ENCODE measurements at regions not wholly inside any gene's neighbourhood (a gene's known extent, or its start where the extent isn't known, plus 50 kb on each side); places are given as distances from the start of the nearest gene placed in this dataset.

DNA sequence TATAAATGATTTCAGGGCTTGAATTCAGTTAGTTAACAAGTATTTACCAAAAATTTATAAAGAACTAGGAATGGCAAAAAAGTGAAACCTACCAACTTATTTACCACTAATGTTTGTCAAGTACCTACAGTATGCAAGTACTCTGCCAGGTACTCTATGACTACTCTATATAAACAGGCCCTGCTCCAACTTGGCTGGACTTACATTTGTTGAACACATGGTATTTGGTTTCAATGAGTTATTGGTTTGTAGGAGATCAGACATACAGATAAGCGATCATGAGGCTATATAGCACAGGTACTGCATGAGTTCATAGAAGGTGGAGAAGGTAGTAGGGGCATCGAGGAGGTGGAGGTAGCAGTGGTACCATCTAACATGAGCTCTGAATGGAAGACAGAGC is 159.9 kb upstream of the PDGFD start:
- H3K4me1 ChIP-seq (ENCODE audit: control insufficient read depth, insufficient read depth, low read length) = no peaks in the 10 kb centered on the region
- no peak for TF ChIP-seq ZNF239 (tag by site-specific recombination; IDR thresholded peaks at IDR 0.05)
- TF ChIP-seq ZNF658 (tag by site-specific recombination; IDR thresholded peaks at IDR 0.05) = no peak
- TF ChIP-seq ZNF311 (tag by site-specific recombination; IDR thresholded peaks at IDR 0.05; ENCODE audit: borderline replicate concordance) = no peak
- TF ChIP-seq ZNF404 (tag by site-specific recombination; IDR thresholded peaks at IDR 0.05) = no peak
- no peak for TF ChIP-seq ZNF10 (tag by site-specific recombination; IDR thresholded peaks at IDR 0.05)
- TF ChIP-seq ZXDB (tag by site-specific recombination; IDR thresholded peaks at IDR 0.05) = no peak
- no peak for TF ChIP-seq ZNF571 (tag by site-specific recombination; IDR thresholded peaks at IDR 0.05)
- no peak for TF ChIP-seq ZBTB21 (tag by site-specific recombination; IDR thresholded peaks at IDR 0.05)
- no peak for TF ChIP-seq ZBTB17 (tag by site-specific recombination; IDR thresholded peaks at IDR 0.05)
- no peak for TF ChIP-seq ZNF391 (tag by site-specific recombination; IDR thresholded peaks at IDR 0.05; ENCODE audit: borderline replicate concordance, low read depth)
- no peak for TF ChIP-seq ZNF223 (tag by site-specific recombination; IDR thresholded peaks at IDR 0.05)
- no peak for TF ChIP-seq REPIN1 (tag by site-specific recombination; IDR thresholded peaks at IDR 0.05; ENCODE audit: low read depth)
- no peak for TF ChIP-seq ZBTB20 (tag by site-specific recombination; IDR thresholded peaks at IDR 0.05)
- no peak for TF ChIP-seq ZNF623 (tag by site-specific recombination; IDR thresholded peaks at IDR 0.05)
- TF ChIP-seq, protein P1, sequence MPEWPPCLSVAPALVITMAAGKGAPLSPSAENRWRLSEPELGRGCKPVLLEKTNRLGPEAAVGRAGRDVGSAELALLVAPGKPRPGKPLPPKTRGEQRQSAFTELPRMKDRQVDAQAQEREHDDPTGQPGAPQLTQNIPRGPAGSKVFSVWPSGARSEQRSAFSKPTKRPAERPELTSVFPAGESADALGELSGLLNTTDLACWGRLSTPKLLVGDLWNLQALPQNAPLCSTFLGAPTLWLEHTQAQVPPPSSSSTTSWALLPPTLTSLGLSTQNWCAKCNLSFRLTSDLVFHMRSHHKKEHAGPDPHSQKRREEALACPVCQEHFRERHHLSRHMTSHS (tag by site-specific recombination; IDR thresholded peaks at IDR 0.05) = no peak
- no peak for TF ChIP-seq ZNF791 (tag by site-specific recombination; IDR thresholded peaks at IDR 0.05)
- ChIA-PET POLR2A (no interaction called here), CTCF (interaction anchor here (1.5 kb wide), 1 partner anchor 9 kb away, joined by 9 read pairs; no protein-coding TSS in a partner anchor)
- H3K4me3 ChIP-seq (ENCODE audit: low read depth, low read length) = no peak overlapping the region
- H3K36me3 ChIP-seq (ENCODE audit: control insufficient read depth in 2 of 2, insufficient read depth in 1 of 2, low read length in 2 of 2) = no peaks in the 10 kb centered on the region
- H3K27ac ChIP-seq (ENCODE audit: extremely low read depth, low read depth, low read length) = no peak overlapping the region
- no peaks in the 10 kb centered on the region for H3K9me3 ChIP-seq (ENCODE audit: control insufficient read depth, insufficient read depth, low read depth, low read length)

DNA sequence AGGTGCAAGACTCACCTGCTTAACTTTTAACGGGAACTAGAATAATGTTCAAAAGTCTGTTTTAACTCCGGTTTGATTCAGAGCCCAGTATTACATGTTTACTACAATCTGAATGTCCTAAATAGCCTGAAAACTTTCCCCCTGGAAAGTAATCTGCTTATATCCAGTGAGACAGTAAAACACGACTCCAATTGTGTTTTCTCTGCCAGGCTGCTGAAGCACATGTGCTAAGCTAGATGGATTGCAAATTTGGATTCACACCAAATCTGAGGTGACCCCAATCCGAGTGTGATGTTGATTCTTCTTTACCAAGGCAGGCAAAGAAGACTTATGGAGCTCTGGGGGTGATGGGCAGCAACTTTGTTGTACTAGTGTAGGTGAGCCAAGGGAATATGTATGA is 158.7 kb upstream of the PDGFD start:
- Histone ChIP-seq H3K4me1 (ENCODE audit: control insufficient read depth, insufficient read depth, low read length) (no peaks in the 10 kb centered on the region), H3K9me3 (ENCODE audit: control insufficient read depth, insufficient read depth, low read depth, low read length) (no peaks in the 10 kb centered on the region), H3K27ac (ENCODE audit: extremely low read depth, low read depth, low read length) (no peak overlapping the region), H3K4me3 (ENCODE audit: low read depth, low read length) (no peak overlapping the region), H3K36me3 (ENCODE audit: control insufficient read depth in 2 of 2, insufficient read depth in 1 of 2, low read length in 2 of 2) (no peaks in the 10 kb centered on the region)
- TF ChIP-seq ZNF292 (tag by site-specific recombination; IDR thresholded peaks at IDR 0.05; ENCODE audit: borderline replicate concordance, low read depth) (no peak), KLF9 (tag by site-specific recombination; IDR thresholded peaks at IDR 0.05; ENCODE audit: low read depth) (no peak), SP2 (tag by site-specific recombination; IDR thresholded peaks at IDR 0.05) (no peak), HOXA7 (CRISPR knock-in tag; IDR thresholded peaks at IDR 0.05; ENCODE audit: borderline replicate concordance) (no peak), ZNF544 (tag by site-specific recombination; IDR thresholded peaks at IDR 0.05) (no peak), ZNF140 (tag by site-specific recombination; IDR thresholded peaks at IDR 0.05) (no peak), ZNF16 (tag by site-specific recombination; IDR thresholded peaks at IDR 0.05; ENCODE audit: low read depth) (no peak), KLF8 (tag by site-specific recombination; IDR thresholded peaks at IDR 0.05) (no peak), ZNF391 (tag by site-specific recombination; IDR thresholded peaks at IDR 0.05; ENCODE audit: borderline replicate concordance, low read depth) (no peak), ZNF785 (tag by site-specific recombination; IDR thresholded peaks at IDR 0.05) (no peak), ZNF623 (tag by site-specific recombination; IDR thresholded peaks at IDR 0.05) (no peak), ZNF660 (tag by site-specific recombination; IDR thresholded peaks at IDR 0.05) (no peak), ZNF350 (tag by site-specific recombination; IDR thresholded peaks at IDR 0.05) (no peak)
- ChIA-PET CTCF (no interaction called here), POLR2A (no interaction called here)

Data from HEK293 (cell line).